ENCODE measurements at regions not wholly inside any gene's neighbourhood (a gene's known extent, or its start where the extent isn't known, plus 50 kb on each side); places are given as distances from the start of the nearest gene placed in this dataset.

DNA sequence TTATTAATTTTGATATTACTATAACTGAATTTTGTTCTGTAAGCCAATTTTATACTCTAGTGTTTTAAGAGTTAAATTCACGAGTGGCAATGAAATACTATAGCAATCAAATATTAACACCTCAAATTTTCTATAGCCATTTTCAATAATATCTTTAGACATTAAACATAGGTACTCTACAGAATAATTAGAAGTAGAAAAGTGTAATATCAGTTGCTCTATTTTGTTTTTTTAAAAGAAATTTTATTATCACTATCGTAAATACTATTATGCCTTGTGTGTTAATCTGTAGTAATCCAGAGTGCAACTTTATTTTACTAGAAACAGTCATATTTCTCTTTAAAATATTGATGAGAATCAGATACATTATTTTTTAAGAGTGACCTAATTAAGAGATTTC, 691.2 kb downstream of the USP25 start:
- no peak for DNase-seq (ENCODE audit: low spot score)

DNA sequence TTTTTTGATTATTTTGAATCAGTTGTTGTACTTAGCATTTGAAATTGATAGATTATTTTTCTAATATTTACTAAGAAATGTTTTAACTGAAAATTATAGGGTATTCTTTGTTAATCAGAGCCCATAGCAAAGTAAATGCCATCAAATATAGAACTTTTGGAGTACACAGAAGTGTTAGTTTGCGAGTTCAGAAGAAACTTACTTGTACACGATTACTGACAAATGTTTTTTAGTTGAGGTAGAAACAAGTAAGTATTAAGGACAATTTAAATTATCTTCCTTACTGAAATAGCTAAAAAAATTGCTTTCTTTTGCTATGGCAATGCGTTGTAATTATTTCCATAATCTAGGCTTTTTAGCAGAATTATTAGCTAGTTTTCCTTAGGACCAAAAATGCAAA, 692.2 kb downstream of the USP25 start:
- DNase-seq (ENCODE audit: low spot score): no peak

DNA sequence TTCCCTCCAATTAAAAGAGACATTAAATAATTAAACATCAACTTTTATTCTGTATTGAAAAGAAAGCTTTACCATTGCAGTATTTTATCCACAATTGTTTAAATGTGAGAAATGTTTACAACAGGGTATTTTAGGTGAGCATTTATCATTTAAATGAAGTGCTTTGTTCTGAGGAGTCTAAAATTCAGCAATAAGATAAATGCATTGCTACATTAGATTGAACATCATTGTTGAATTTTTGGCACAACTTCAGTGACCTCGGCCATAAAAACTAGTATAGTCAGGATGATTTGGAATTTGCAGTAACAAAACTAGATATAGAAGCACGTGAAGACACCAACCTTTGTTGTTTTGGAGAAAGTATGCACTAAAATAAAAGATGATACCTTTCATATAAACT, 692.9 kb downstream of the USP25 start:
- no peak for DNase-seq (ENCODE audit: low spot score)

DNA sequence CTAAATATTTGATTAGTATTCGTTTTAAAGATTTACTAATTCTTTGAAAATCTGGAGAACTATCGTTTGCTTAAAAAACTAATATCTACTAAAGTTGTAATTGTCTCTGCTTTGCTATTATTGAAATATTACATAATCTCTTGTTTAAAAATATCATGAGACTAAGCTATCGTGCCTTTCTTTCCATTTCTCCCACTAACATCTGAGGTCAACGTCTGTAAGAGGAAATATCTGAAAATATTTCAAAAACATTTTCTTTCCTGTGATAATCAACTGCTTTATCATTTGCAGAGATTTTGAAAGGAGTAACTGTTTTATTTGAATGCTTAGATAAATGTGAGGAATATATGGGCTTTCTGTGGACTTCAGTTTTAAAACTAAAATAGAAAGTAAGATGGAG, 694.1 kb downstream of the USP25 start:
- no peak for DNase-seq (ENCODE audit: low spot score)

DNA sequence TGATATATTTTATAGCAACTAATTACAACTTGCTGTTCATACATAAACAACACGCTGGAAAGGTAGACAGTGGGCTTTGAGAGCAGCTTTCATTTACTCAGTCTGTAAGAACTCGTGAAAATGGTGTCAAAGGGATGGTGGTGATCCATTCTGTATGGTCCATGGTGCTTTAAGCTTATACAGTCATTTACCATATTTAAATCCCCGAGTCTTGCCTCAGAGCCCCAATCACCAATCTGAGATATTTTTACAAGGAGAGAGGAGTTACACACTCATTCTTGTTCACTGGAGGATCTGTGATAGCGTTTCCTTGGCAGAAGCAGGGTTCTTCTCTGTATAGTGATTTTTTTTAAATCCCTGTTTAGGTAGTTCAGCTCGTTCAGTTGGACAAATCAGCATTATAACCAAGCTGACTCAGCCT, 694.6 kb downstream of the USP25 start:
- DNase-seq (ENCODE audit: low spot score): no peak

DNA sequence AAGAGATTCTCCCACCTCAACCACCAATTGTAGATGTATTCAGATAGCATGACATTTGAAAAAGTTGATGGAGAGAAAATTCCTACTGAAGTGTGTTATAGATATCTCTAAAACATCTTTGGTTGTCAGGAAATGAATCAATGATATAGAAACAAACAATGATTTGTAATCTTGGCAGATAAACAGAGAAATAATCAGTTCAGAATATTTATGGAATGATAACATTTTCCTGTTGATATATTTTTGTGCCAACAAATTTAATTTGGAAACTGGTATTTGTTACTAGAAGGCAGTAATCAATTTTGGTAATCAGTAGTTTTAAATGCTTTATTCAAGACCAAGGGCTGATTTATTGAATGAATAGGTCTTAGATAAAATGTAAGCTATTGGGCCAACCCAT, 695.6 kb downstream of the USP25 start:
- no peak for DNase-seq (ENCODE audit: low spot score)

DNA sequence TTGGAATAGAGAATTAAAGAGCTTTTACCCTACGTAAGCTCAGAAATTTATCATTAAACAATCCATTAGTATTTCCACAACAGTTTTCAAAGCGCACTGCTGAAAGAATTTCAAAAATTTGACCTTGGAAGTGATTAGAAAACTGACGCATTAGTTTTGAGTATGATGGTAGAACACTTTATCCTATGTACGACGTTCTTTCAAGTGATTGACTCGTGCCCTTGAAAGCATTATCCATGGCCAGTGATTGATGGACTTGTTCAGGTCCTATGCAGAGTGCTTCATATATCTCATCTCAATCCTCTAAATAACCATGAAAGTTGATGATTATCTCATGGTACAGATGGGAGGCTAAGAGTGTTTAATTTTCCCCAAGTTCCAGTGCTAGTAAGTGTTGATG, 697.2 kb downstream of the USP25 start:
- DNase-seq (ENCODE audit: low spot score): no peak

DNA sequence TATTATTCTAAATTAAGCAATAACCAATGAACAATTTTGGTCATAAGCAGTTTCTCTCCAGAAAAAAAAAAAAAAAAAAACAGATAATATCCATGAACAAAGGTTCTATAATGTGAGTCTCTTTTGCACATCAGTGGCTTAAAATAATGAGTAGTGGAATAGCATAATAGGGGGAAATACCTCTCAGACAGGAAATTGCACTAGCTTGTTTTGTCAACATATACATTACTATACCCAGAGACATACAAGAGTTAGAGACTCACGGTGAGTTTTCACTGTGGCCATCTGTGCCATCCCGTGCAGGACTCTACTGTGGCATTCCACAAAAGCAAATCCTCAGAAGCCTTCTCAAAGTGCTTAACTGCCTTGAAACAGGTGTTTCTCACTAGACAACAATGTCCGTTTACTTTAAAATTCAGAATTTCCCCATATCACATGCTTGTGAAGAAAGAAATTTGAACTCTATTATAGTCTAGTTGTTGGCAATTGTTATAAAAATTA, 697.9 kb downstream of the USP25 start:
- DNase-seq (ENCODE audit: low spot score): no peak

DNA sequence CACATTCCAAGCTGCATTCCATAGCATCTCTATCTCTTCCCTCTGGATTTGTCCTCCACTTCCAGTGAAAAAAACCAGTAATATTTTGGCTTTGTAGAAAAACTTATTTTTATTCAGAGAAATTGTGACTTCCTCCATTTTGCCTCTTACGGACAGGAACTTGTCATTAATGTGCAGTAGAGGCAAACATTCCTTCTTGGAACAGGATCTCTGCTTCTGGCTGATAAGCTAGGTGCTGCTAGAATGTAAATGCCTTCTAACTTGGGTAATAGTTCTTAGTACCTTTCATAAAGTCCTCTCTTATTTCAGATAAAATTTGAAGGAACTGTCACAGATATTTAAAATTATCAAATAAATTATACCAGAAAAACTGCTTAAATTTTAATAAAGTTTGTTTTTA, 707.8 kb downstream of the USP25 start:
- DNase-seq (ENCODE audit: low spot score): no peak

DNA sequence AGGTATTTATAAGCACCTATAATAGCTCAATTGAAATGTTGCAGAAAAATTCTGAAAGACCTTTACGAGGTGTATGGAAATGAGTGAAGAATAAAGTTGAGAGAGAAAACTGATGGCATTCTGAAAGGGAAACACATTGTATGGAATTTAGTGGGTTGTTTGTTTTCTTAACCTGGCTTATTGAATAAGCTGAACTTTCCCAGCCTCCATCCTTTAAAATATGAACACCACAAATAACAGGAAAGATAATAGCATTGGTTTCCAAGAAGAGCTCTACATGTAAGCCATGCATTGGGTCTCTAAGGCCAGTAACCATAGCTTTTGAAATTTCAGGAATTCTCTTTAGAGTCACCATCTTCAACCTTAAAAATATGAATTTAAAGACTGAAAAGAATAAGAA, 709.0 kb downstream of the USP25 start:
- DNase-seq (ENCODE audit: low spot score): no peak

DNA sequence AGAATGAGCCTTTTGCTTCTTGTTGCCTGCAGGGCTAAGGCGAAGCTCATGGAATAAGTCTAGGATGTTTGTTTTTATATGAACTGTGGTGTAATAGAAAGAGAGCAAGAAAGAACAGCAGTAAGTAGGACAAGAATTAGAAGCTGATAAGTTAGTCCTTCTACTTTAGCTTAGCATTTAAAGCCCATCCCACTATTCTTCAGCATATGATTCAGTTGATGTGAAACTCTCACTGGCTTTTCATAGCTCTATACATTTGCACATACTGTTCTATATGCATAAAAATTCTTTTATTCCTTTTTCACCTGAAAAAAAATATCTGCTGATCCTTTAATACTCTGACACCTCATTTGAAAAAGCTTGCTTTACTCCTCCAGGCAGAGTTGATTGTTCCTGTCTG, 712.0 kb downstream of the USP25 start:
- no peak for DNase-seq (ENCODE audit: low spot score)

DNA sequence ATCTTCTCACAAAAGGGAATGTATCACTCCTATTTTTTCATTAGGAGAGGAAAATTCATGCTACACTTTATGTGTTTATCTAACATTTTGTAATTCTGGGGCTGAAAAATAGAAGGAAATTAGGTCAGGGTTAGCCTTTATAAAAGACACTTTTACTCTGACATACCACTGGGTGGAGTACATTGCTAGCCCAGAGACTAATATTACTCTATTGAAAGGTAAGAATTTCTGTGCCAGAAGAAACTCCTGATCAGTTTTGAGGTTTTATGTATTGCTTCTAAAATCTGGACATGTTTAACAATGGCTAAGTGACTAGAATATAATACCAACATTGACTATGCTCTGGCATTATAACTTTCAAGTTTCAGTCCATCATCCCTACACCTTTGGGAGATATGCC, 724.6 kb downstream of the USP25 start:
- no peak for DNase-seq (ENCODE audit: low spot score)

DNA sequence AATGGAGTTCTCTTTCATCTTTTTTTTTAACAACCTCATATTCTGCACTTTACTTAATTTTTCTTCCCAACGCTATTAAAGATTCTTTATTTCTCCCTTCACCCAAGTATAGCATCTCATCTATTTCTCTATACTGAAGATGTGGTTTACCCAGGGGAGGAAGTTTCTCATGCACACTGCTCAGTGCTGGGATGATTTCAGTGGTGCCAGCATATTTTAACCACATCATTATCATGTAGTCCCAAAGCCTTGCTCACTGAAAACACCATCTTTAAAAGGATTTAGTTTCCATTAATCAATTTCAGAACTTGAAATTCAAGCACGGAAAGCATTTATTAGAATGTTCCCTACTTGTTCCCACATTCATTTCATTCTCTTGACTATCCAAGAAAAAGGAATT, 725.7 kb downstream of the USP25 start:
- no peak for DNase-seq (ENCODE audit: low spot score)

DNA sequence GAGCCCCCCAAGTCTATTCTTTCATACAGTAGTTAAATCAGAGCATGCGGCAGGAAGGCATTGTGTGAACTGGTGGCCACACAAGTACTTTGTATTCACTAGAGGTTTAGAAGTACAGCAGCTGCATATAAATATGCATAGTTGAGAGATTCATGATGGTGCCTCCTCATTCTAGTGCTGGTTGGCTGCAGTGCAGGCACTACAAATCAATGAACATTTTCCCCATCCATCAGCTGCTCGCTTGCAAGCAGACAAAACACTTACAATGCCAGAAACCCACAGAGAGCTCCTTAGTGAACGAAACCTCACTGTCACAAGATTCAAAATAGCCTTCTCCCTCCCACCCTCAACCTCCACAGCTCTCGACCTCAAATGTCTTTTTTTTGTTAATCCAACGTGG, 726.2 kb downstream of the USP25 start:
- DNase-seq (ENCODE audit: low spot score): no peak

DNA sequence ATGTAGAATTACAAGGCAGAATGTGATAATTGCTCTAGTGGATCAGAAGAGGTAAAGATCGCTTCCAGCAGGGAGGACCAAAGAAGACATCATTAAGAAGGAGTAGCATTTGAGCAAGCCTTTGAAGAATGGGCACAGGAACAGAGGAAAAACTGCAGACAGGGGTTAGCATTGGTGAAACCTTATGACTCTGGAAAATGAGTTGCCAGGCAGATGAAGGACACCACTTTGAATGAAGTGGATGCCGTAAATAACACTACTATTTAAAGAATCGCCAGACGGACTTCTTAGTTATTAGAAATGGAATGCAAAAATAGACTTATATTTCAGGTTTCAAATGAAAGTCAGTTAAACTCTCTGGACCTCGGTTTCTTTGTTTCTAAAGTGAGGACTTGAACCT, 727.7 kb downstream of the USP25 start:
- no peak for DNase-seq (ENCODE audit: low spot score)

DNA sequence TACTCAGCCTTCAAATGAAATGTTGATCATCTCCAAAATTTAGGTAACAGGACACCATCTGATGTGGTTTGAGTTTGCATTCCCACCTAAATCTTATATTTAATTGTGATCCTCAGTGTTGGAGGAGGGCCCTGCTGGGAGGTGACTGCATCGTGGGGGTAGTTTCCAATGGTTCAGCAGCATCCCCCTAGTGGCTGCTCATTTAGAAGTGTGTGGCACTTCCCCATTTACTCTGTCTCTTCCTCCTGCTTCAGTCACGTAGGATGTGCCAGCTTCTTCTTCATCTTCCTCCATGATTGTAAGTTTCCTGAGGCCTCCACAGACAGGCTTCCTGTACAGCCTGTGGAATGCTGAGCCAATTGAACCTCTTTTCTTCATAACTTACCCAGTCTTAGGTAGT, 731.2 kb downstream of the USP25 start:
- DNase-seq (ENCODE audit: low spot score): no peak

DNA sequence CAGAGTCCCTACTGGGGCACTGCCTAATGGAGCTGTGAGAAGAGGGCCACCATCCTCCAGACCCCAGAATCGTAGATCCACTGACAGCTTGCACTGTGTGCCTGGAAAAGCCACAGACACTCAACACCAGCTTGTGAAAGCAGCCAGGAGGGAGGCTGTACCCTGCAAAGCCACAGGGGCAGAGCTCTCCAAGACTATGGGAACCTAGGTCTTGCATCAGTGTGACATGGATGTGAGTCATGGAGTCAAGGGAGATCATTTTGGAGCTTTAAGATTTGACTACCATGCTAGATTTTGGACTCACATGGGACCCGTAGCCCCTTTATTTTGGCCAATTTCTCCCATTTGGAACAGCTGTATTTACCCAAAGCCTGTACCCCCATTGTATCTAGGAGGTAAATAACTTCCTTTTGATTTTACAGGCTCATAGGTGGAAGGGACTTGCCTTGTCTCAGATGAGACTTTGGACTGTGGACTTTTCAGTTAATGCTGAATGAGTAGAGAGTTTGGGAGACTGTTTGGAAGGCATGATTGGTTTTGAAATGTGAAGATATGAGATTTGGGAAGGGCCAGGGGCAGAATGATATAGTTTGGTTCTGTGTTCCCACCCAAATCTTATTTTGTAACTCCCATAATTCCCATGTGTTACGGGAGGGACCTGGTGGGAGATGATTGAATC, 734.6 kb downstream of the USP25 start:
- peak; percentile 11 for DNase-seq (ENCODE audit: low spot score)

DNA sequence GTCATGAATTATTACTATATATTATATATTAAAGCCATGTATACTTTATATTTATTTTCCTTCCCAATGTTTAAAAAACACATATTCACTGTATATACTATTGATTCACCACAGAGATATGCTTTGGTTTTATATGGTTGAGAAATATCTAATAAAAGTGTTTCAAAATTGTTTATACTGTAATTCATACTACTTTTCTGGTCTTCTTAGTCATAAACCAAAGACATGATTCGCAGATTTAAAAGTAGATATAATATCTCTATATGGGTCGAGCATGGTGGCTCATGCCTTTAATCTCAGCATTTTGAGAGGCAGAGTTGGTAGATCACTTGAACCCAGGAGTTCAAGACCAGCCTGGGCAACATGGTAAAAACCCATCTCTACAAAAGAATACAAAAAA, 738.4 kb downstream of the USP25 start:
- DNase-seq (ENCODE audit: low spot score): no peak

DNA sequence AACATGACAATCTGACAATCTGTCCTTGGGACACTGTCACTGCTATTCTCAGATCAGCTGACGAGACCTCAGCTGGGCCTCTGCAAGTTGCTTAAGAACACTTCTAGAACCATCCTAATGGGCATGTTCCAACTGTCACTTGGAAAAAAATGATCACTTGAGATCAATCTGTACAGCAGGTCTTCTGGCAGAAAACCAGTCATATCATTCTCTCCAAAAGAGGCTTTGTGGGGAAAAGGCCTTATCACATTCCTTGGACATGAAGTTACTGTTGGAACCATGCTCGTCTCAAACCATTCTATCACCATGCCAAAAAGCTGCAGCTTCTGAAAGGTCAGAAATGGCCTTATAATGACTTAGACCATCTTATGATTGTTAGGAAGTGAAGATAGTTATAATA, 744.2 kb downstream of the USP25 start:
- DNase-seq (ENCODE audit: low spot score): no peak

DNA sequence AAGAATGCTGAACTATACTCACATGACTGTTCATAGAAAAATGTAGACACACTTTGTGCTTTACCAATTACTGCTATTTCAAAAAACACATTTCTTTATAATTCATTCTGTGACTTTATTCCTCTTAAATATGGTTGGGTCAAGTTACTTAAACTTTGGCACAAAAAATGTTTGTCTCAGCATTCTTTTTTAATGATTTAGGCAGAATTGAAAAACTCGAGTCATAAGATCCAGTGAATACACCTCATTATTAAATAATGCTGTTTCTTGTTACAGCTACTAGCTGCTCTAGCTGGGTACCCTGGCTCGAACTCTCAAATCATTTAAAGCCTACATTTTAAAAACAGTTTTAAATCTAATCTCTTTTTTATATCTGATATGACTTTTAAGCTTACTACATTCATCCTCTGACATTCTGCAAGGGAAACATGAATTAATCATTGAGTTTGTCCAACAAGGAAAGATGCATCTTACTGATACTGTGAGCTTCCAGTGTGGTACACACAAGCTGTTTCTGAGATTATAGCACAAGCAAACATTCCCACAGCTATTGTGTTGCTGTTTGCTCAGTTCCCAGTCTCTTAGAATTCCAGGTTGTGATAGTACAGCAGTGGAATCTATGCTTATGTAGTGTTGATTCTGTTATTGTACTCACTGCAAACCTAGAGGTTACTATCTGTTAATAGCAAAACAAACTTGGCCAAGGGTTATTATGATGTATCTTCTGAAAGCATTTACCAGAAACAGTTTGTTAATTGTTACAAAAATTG, 746.5 kb downstream of the USP25 start:
- no peak for DNase-seq (ENCODE audit: low spot score)

DNA sequence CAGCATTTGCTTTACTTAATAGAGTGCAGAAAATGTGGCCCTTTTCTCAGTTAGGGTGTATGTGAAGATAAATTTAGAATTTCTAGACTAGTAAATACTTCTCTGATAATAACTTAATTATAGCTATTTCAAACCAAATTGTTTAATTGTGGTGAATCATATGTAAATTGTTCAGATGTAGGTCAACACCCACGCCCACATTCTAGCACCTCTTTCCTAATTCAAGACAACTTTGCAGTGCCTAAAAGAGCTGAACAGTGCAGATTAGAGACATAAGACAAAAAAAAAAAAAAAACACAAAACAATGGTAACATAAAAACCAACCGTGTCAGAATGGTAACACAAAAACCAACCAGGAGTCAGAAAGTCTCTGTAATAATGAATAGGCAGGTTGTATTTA, 758.3 kb downstream of the USP25 start:
- DNase-seq (ENCODE audit: low spot score): no peak

DNA sequence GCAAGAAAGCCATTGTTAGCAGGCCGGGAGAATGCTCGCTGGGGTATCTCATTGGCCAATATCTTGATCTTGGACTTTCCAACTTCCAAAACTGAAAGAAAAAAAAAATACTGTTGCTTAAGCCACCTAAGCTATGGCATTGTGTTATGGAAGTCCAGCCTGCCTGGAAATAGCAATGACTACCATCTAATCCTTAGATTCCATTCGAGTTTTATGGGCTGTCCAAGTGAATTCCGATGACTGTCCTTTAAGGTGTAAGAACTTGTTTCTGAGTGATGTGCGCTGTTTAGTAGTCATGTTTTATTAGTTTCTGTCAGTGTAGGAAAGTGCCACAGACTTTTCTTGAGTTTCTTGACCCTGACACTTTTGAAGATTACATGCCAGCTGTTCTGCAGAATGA, 762.6 kb downstream of the USP25 start:
- DNase-seq (ENCODE audit: low spot score): no peak

DNA sequence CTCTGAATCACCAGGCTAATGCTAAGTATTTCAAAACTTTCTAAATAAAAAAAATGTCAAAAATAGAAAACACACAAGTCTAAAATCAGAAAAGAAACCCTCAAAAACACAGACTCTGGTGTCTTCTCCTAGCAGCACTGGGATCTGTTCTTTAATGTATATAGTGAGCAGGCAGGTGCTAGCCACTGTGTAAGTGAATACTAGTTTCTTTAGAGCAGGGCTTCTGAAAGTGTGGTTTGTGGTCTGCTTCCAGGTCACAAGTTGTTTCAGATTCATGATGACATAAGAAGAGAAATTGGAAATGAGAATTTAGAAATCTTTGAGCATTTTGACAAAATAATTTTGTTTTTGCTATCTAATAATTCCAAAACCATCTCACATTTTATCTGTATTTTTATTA, 763.1 kb downstream of the USP25 start:
- DNase-seq (ENCODE audit: low spot score): no peak

DNA sequence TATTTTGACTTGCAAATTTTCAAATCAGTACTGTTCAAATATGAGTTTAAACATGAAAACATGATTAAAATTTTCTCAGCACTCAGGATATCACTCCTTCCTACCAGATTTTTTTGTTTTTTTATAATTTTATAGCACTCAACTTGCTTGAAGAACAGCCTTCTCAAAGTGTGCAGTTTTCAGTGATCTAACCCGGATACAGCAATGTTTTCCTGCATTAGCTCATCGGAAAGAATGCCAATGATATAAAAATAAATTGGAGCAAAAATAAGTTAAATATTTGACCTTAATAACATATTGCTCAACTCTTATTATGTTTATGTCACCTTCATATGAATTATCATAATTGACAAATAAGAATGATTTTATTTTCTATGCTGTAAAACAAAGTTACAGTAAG, 766.8 kb downstream of the USP25 start:
- DNase-seq (ENCODE audit: low spot score): no peak

Measured in RKO (cell line).